ENCODE measurements at regions not wholly inside any gene's neighbourhood (a gene's known extent, or its start where the extent isn't known, plus 50 kb on each side); places are given as distances from the start of the nearest gene placed in this dataset.
"Not testable (repeated sequence)": the region's sequence is repeated elsewhere in the genome, so short reads cannot be mapped to it uniquely, and the experiment has no call there.

GRCh38 chr5:158446761-158447160 is 587.8 kb upstream of the CLINT1 start:
- DNase-seq (ENCODE audit: low read depth) = not testable (repeated sequence)

GRCh38 chr5:158439204-158439603 is 580.3 kb upstream of the CLINT1 start:
- not testable (repeated sequence) for DNase-seq (ENCODE audit: low read depth)

DNA sequence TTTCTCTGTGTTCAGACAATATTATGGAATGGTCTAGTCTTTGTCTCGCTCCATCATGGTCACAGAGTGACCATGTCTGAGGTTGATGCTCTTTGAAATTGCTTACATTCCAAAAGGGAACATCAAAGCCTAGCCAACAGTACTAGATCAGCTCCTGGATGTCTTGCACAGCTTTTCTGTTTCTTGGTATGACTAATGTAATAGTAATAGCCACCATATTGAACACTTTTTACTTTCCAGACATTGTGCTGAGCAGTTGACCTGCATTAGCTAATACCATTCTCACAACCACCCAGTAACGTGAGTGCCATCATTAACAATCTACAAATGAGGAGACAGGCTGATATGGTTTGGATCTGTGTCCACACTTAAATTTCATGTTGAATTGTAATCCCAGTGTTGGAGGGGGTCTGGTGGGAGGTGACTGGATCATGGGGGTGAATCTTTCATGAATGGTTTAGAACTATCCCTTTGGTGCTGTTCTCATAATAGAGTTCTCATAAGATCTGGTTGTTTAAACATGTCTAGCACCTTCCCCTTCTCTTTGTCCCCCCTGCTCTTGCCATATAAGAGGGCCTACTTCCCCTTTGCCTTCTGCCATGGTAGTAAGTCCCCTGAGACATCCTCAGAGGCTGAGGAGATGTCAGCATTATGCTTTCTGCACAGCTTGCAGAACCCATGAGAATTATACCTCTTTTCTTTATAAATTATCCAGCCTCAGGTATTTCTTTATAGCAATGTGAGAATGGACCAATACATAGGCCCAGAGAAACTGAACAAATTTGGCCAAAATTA is 577.5 kb upstream of the CLINT1 start:
- no peak for DNase-seq (ENCODE audit: low read depth)

DNA sequence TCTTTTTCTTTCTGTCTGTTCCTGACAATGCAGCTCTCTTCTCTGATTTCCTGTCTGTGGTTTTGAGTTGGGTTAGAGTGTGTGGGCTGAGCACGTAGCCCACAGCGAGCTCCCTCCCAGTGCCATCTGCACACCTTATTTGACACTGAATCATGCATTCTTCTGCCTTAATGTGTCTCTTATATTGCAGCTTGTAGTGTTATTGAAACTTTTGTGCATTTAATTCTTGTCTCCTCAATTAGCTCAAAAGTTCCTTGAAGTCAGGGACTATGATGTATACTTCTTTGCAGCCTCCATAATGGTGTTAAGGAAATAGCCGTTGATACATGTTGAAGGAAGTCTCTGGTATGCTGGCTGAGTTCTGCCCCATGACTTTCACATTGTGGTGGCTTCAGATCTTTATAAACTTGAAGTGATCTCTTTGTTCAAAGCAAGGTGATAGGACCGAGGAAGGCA is 576.2 kb upstream of the CLINT1 start:
- no peak for DNase-seq (ENCODE audit: low read depth)

- DNase-seq (ENCODE audit: low read depth) = no peak
These were observed 575.8 kb upstream of the CLINT1 start for GRCh38 chr5:158434749-158435148.

- DNase-seq (ENCODE audit: low read depth) = no peak
These were observed 574.7 kb upstream of the CLINT1 start for GRCh38 chr5:158433634-158434033.

DNA sequence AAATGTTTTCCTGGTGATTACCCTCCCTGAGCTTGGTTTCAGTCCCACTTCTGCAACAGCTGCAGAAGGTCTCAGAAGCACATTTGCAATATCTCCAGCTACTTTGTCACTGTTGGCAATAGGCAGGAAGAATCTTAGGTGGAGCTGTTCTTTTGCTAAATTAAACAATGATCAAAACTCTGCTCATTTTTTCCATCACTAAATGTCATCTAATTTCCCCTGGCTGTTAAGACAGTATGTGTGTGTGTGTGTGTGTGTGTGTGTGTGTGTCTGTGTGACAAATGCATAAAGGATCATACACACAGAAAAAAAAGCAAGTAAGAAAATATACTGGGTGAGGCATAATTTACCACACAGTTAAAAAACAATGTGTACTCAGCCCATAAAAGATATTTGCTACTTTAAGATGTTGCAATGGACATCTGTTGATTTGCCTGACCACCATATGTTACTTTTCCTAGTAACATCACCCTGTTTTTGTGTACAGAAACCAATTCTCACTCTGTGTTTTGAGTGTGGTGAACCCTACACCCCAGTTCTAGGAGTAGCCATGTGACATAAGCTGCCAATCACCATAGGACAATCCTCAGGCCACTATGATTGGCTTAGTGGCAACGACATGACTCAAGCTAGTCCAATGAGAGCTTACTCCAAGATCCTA is 572.6 kb upstream of the CLINT1 start:
- no peak for DNase-seq (ENCODE audit: low read depth)

DNA sequence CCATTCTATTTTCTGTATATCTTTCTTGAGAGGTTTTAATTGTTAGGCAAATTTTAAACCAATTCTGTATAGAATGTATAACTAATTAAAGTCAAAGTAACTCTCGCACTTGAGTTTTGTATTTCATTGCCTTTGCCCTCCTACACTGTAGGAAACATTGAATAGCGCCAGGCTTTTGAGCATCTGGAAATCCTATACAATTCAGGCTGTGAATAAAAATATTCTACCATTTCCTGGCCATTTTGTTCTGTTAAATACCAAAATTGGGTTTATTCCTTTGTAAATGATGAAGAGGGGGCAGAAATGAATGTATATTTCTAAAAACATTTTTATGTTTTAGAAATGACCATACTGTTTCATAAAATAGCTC is 571.8 kb upstream of the CLINT1 start:
- no peak for DNase-seq (ENCODE audit: low read depth)

- no peak for DNase-seq (ENCODE audit: low read depth)
These were observed 571.3 kb upstream of the CLINT1 start for GRCh38 chr5:158430166-158430797.

GRCh38 chr5:158429564-158429963 is 570.6 kb upstream of the CLINT1 start:
- DNase-seq (ENCODE audit: low read depth) = no peak

GRCh38 chr5:158423623-158424200 is 564.8 kb upstream of the CLINT1 start:
- DNase-seq (ENCODE audit: low read depth) = no peak

GRCh38 chr5:158422653-158423515 is 563.9 kb upstream of the CLINT1 start:
- DNase-seq (ENCODE audit: low read depth) = no peak

- no peak for DNase-seq (ENCODE audit: low read depth)
These were observed 562.4 kb upstream of the CLINT1 start for GRCh38 chr5:158421319-158421718.

DNA sequence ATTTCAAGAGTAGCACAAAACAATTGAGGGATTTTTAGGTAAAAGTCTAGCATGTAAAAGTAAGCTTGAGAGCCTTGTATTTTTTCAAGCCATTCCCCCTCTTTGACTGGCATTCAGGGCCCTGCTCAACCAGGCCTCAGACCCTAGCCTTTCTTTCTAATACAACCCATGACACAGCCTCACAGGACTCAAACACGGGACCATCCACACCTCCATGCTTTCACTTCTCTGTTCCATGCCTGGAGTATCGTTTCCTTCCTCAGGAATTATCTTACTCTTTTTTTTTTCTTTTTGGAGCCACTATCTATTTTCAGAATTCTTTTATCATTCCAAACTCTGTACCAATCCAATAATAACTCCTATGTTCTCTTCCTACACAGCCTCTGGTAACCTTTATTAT is 560.2 kb upstream of the CLINT1 start:
- no peak for DNase-seq (ENCODE audit: low read depth)

GRCh38 chr5:158414780-158415179 is 555.8 kb upstream of the CLINT1 start:
- DNase-seq (ENCODE audit: low read depth) = no peak

DNA sequence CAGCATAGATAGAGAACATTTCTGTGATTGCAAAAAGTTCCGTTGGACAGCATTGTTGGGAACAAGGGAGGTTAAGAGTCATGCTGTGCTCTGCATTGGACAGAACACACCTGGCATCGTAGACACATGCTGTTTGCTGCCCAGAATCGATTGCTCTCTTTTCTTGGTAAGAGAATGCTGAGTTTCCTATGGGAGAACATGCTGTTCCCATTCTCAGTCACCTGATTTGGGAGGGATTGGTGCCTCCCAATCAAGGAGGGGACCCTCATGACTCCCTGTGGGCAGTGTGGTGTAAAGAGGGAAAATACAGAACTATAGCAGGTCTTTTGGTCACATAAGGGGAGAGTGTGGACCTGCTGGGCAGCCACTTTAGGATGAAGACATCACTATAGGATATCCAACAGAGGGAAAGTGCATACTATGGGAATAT is 555.4 kb upstream of the CLINT1 start:
- no peak for DNase-seq (ENCODE audit: low read depth)

DNA sequence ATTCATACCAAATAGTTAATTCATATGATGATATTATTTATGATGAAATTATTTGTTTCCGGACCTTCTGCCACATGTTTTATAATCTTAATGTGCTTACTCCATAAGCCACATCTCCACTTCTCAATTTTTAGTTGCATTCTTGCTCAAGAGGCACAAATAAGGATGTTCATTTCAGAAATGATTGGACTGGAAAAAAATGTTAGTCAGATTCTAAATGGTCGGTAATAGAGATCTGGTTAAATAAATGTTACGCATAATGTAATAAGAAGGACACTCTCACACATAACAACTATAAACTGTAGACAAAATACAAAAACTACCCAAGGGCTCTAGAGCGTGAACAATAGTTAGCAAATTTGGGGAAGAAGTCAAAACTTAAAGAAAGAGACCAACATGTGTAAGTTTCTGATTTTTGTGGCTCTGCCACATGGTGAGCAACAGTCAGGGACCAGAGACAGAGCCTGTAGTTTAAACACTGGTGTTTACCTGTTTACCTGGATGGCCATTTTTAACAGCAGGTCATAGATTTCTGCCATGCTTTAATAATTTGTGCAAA is 554.3 kb upstream of the CLINT1 start:
- DNase-seq (ENCODE audit: low read depth) = no peak

- DNase-seq (ENCODE audit: low read depth) = no peak
These were observed 552.0 kb upstream of the CLINT1 start for GRCh38 chr5:158410976-158411375.

GRCh38 chr5:158409507-158409906 is 550.6 kb upstream of the CLINT1 start:
- no peak for DNase-seq (ENCODE audit: low read depth)

DNA sequence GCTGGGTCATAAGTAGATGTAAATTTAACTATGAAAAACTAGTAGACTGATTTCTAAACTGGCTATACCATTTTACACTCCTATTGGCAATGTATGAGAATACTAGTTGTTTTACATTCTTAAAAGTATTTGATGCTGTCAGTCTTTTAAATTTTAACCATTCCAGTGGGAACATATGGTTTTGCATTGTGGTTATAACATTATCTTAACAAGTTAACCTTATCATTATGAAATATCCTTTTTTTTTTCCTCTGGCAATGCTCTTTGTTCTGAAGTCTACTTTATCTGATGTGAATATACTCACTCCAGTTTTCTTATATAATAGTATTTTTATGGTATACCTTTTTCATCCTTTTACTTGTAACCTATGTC is 548.9 kb upstream of the CLINT1 start:
- no peak for DNase-seq (ENCODE audit: low read depth)

Data from stimulated activated CD8-positive, alpha-beta memory T cell treated with anti-CD3 and anti-CD28 coated beads, Interleukin-4, amount 100 ng/mL, for 24 hours (primary cell).